Left ventricle myocardium superior (tissue), 1 donor: ENCODE measurements at regions not wholly inside any gene's neighbourhood (a gene's known extent, or its start where the extent isn't known, plus 50 kb on each side); places are given as distances from the start of the nearest gene placed in this dataset.

ENCODE experiments used
- ATAC-seq: fragments of 200-7000 bp; cut with Tn5 transposase; one replicate; pipeline ENCODE4 v1.9.1; 2020; ENCODE audit warnings: mild to moderate bottlenecking, moderate library complexity
- DNase-seq: peaks from one replicate; pipeline ENCODE4 v3.0.0-alpha.2; 2020
- intact Hi-C: fragments of 100-400 bp; cut with micrococcal nuclease; formaldehyde crosslinking; loops from one replicate; pipeline ENCODE4 v1.11.0; 2022
- donor health status: DM: no; HTN: yes; CAD: no; lungs with severe emphysema.

GRCh38 chr3:8215821-8216220 lies 285.8 kb upstream of the LMCD1 start:
- intact Hi-C loops = no loop called here
- ATAC-seq = no peak
- no peak for DNase-seq

- DNase-seq (no peak), ATAC-seq (no peak)
- intact Hi-C loops = no loop called here
Observed at GRCh38 chr3:8218353-8218940, 283.2 kb upstream of the LMCD1 start.

GRCh38 chr3:8220291-8220690 lies 281.3 kb upstream of the LMCD1 start:
- no peak for DNase-seq
- intact Hi-C loops = no loop called here

GRCh38 chr3:8223766-8224165 lies 277.9 kb upstream of the LMCD1 start:
- DNase-seq = peak; percentile 41
- intact Hi-C loops = no loop called here

More at GRCh38 chr3:8220291-8220690, 281.3 kb upstream of the LMCD1 start:
- ATAC-seq = no peak

GRCh38 chr3:8224941-8225340 lies 276.7 kb upstream of the LMCD1 start:
- intact Hi-C loops = no loop called here
- ATAC-seq (no peak), DNase-seq (no peak)

More at GRCh38 chr3:8223766-8224165, 277.9 kb upstream of the LMCD1 start:
- ATAC-seq = peak; percentile 34

- DNase-seq = no peak
- ATAC-seq = no peak
- intact Hi-C loops = no loop called here
Observed at GRCh38 chr3:8233938-8234337, 267.7 kb upstream of the LMCD1 start.

GRCh38 chr3:8236264-8236663 lies 265.4 kb upstream of the LMCD1 start:
- intact Hi-C loops = no loop called here
- no peak for ATAC-seq
- no peak for DNase-seq

GRCh38 chr3:8237893-8238292 lies 263.7 kb upstream of the LMCD1 start:
- ATAC-seq = no peak
- intact Hi-C loops = no loop called here
- DNase-seq = no peak

GRCh38 chr3:8238432-8238831 lies 263.2 kb upstream of the LMCD1 start:
- intact Hi-C loops = no loop called here
- DNase-seq (no peak), ATAC-seq (no peak)

- no peak for DNase-seq
- intact Hi-C loops = no loop called here
Observed at GRCh38 chr3:8239095-8239494, 262.5 kb upstream of the LMCD1 start.

GRCh38 chr3:8239718-8240695 lies 261.6 kb upstream of the LMCD1 start:
- ATAC-seq (peak; percentile 38), DNase-seq (no peak)
- intact Hi-C loops = no loop called here

More at GRCh38 chr3:8239095-8239494, 262.5 kb upstream of the LMCD1 start:
- no peak for ATAC-seq

- DNase-seq (no peak), ATAC-seq (no peak)
- intact Hi-C loops = no loop called here
Observed at GRCh38 chr3:8246070-8246469, 255.6 kb upstream of the LMCD1 start.

- ATAC-seq = no peak
- intact Hi-C loops = no loop called here
Observed at GRCh38 chr3:8253201-8253600, 248.4 kb upstream of the LMCD1 start.

GRCh38 chr3:8254489-8254888 lies 247.1 kb upstream of the LMCD1 start:
- DNase-seq (no peak), ATAC-seq (no peak)
- intact Hi-C loops = no loop called here

More at GRCh38 chr3:8253201-8253600, 248.4 kb upstream of the LMCD1 start:
- no peak for DNase-seq

- DNase-seq (no peak), ATAC-seq (no peak)
- intact Hi-C loops = no loop called here
Observed at GRCh38 chr3:8255725-8256124, 245.9 kb upstream of the LMCD1 start.

- ATAC-seq (no peak), DNase-seq (no peak)
- intact Hi-C loops = no loop called here
Observed at GRCh38 chr3:8256441-8257071, 245.1 kb upstream of the LMCD1 start.

GRCh38 chr3:8261018-8261417 lies 240.6 kb upstream of the LMCD1 start:
- intact Hi-C loops = no loop called here
- ATAC-seq (no peak), DNase-seq (no peak)

- no peak for ATAC-seq
- intact Hi-C loops = no loop called here
- DNase-seq = no peak
Observed at GRCh38 chr3:8266730-8267131, 234.9 kb upstream of the LMCD1 start.

- ATAC-seq (no peak), DNase-seq (no peak)
- intact Hi-C loops = no loop called here
Observed at GRCh38 chr3:8273479-8273878, 228.1 kb upstream of the LMCD1 start.

- no peak for ATAC-seq
- intact Hi-C loops = no loop called here
- DNase-seq = no peak
Observed at GRCh38 chr3:8276056-8276455, 225.6 kb upstream of the LMCD1 start.
